Keratinocyte (primary cell): ENCODE measurements at regions not wholly inside any gene's neighbourhood (a gene's known extent, or its start where the extent isn't known, plus 50 kb on each side); places are given as distances from the start of the nearest gene placed in this dataset.

Source experiments
- DNase-seq: peaks from one replicate; pipeline ENCODE4 v3.0.0-alpha.2; 2011; ENCODE audit warnings: low read depth, missing footprints, low spot score
- FAIRE-seq: peaks from 2 replicates; lab custom pipeline; 2011; peaks lifted over from hg19 to GRCh38; lab: Jason Lieb, UNC
- H2AFZ ChIP-seq: 2 replicates; pipeline ENCODE4 v1.6.0; 2012; ENCODE audit warnings: low read length, control low read depth, inconsistent platforms; ENCODE audit not compliant: control insufficient read depth
- H3K27ac ChIP-seq: 2 replicates; pipeline ENCODE4 v1.5.1; 2011; ENCODE audit warnings: low read length; ENCODE audit not compliant: control insufficient read depth, insufficient read depth
- H3K27me3 ChIP-seq: 3 replicates; pipeline ENCODE4 v1.6.0; 2011; ENCODE audit warnings: low read length; ENCODE audit not compliant: control insufficient read depth, insufficient read depth; ENCODE audit errors: extremely low read depth
- H3K36me3 ChIP-seq, 2 experiments: 2 replicates in 1 of 2; 3 replicates in 1 of 2; pipeline ENCODE4 v1.5.1; 2011; ENCODE audit warnings: low read length in 2 of 2, mild to moderate bottlenecking in 1 of 2; ENCODE audit not compliant: control insufficient read depth in 2 of 2, insufficient read depth in 2 of 2; ENCODE audit errors: extremely low read depth in 1 of 2
- H3K4me1 ChIP-seq: 3 replicates; pipeline ENCODE4 v1.5.1; 2011; ENCODE audit warnings: low read length; ENCODE audit not compliant: control insufficient read depth, insufficient read depth; ENCODE audit errors: extremely low read depth
- H3K4me2 ChIP-seq: 3 replicates; pipeline ENCODE4 v1.6.0; 2011; ENCODE audit warnings: low read depth, low read length; ENCODE audit not compliant: control insufficient read depth, insufficient read depth; ENCODE audit errors: extremely low read depth
- H3K4me3 ChIP-seq, 3 experiments: fragments of 200-600 bp in 1 of 3; sonication (generic) in 1 of 3; 2 replicates in 2 of 3; 3 replicates in 1 of 3; pipeline ENCODE4 v1.5.1; 2011 to 2016; ENCODE audit warnings: low read length in 3 of 3, mild to moderate bottlenecking in 3 of 3, control low read depth in 2 of 3, inconsistent platforms in 1 of 3, low read depth in 1 of 3, mixed read lengths in 1 of 3, mixed run types in 1 of 3, moderate library complexity in 1 of 3; ENCODE audit not compliant: control insufficient read depth in 2 of 3, insufficient read depth in 2 of 3; ENCODE audit errors: extremely low read depth in 1 of 3
- H3K79me2 ChIP-seq: 2 replicates; pipeline ENCODE4 v1.6.0; 2012; ENCODE audit warnings: low read length; ENCODE audit not compliant: control insufficient read depth, insufficient read depth
- H3K9ac ChIP-seq: 3 replicates; pipeline ENCODE4 v1.6.0; 2011; ENCODE audit warnings: low read length; ENCODE audit not compliant: control insufficient read depth, insufficient read depth; ENCODE audit errors: extremely low read depth
- H3K9me1 ChIP-seq: 3 replicates; pipeline ENCODE4 v1.6.0; 2011; ENCODE audit warnings: low read length; ENCODE audit not compliant: control insufficient read depth, insufficient read depth; ENCODE audit errors: extremely low read depth
- H3K9me3 ChIP-seq: 2 replicates; pipeline ENCODE4 v1.5.1; 2012; ENCODE audit warnings: low read depth, low read length; ENCODE audit not compliant: control insufficient read depth
- H4K20me1 ChIP-seq: 3 replicates; pipeline ENCODE4 v1.6.0; 2011; ENCODE audit warnings: low read length; ENCODE audit not compliant: control insufficient read depth, insufficient read depth; ENCODE audit errors: extremely low read depth
- EZH2 ChIP-seq: IDR thresholded peaks from one replicate; pipeline ENCODE4 v1.6.1; 2012; ENCODE audit warnings: inconsistent platforms, mild to moderate bottlenecking, low read length, moderate library complexity
- dilution Hi-C: fragments of 300-500 bp; cut with MboI; formaldehyde crosslinking; loops from one replicate; pipeline ENCODE4 v1.7.0; 2020; ENCODE audit warnings: low sequenced_read_pairs; ENCODE audit not compliant: extremely low pct_ligation_motif_present
- TF ChIP-seq, protein P1 (sequence below), 3 experiments: IDR thresholded peaks in 1 of 3; conservative IDR thresholded peaks in 1 of 3; optimal IDR thresholded peaks in 1 of 3; 2 replicates in 2 of 3; 3 replicates in 1 of 3; pipeline versions ENCODE3 to v1.5.1; 2011; ENCODE audit warnings: low read length in 3 of 3, mild to moderate bottlenecking in 3 of 3, moderate library complexity in 2 of 3, control low read depth in 1 of 3, inconsistent platforms in 1 of 3; ENCODE audit not compliant: insufficient read depth in 2 of 3; ENCODE audit errors: extremely low read depth in 1 of 3

DNA sequence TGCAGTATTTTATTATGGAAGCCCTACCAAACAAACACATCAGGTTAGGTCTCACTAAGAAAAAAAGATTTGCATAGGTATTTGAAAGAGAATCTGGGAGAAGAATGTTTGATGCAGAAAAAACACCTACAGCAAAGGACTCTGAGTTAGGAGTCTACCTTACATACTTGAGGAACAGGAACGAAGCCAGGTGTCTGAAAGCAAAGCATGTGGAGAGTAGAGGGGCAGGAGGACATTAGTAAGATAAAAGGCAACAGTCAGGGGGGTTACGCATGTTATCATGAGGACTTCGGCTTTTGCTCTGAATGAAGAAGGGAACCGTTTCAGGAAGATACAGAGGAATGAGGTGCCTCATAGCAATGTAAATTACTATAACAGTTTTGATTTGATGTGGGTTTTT, 87.9 kb upstream of the PTER start:
- FAIRE-seq: no peak
- H4K20me1 ChIP-seq: no peaks in the 10 kb centered on the region

DNA sequence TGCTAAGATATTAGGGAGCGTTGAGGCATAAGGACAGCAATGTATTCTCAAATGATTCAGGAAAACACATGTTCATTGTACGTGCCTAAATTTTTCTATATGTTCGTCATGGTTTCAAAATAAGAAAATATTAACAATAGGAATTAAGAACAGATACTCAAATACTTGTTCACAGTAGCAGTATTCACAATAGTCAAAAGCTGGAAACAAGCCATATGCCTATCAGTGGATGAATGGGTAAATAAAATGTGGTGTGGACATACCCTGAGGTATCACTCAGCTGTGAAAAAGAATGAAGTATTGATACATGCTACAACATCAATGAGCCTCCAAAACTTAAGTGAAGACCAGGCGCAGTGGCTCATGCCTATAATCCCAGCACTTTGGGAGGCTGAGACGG, 84.7 kb upstream of the PTER start:
- no peak overlapping the region for H2AFZ ChIP-seq
- no peaks in the 10 kb centered on the region for H3K9me3 ChIP-seq
- no peak overlapping the region for H3K27ac ChIP-seq
- no peak for DNase-seq
- H3K4me1 ChIP-seq: no peaks in the 10 kb centered on the region
- H3K4me3 ChIP-seq: no peak overlapping the region
- H3K9me1 ChIP-seq: no peaks in the 10 kb centered on the region
- dilution Hi-C loops: no loop called here
- no peaks in the 10 kb centered on the region for H3K36me3 ChIP-seq
- TF ChIP-seq, protein P1, sequence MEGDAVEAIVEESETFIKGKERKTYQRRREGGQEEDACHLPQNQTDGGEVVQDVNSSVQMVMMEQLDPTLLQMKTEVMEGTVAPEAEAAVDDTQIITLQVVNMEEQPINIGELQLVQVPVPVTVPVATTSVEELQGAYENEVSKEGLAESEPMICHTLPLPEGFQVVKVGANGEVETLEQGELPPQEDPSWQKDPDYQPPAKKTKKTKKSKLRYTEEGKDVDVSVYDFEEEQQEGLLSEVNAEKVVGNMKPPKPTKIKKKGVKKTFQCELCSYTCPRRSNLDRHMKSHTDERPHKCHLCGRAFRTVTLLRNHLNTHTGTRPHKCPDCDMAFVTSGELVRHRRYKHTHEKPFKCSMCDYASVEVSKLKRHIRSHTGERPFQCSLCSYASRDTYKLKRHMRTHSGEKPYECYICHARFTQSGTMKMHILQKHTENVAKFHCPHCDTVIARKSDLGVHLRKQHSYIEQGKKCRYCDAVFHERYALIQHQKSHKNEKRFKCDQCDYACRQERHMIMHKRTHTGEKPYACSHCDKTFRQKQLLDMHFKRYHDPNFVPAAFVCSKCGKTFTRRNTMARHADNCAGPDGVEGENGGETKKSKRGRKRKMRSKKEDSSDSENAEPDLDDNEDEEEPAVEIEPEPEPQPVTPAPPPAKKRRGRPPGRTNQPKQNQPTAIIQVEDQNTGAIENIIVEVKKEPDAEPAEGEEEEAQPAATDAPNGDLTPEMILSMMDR (optimal IDR thresholded peaks at IDR 0.05 in 1 of 3, IDR thresholded peaks at IDR 0.05 in 1 of 3, conservative IDR thresholded peaks at IDR 0.05 in 1 of 3; ENCODE audit: extremely low read depth in 1 of 3, insufficient read depth in 2 of 3, low read length in 3 of 3): no peak
- no peak for TF ChIP-seq EZH2
- FAIRE-seq: no peak
- H3K79me2 ChIP-seq: no peaks in the 10 kb centered on the region
- H3K9ac ChIP-seq: no peak overlapping the region
- no peaks in the 10 kb centered on the region for H3K27me3 ChIP-seq
- no peaks in the 10 kb centered on the region for H4K20me1 ChIP-seq
- no peak overlapping the region for H3K4me2 ChIP-seq

More for the DNA sequence above, 87.9 kb upstream of the PTER start:
- Histone ChIP-seq H3K4me2 (no peak overlapping the region), H3K9ac (no peak overlapping the region), H3K9me3 (no peaks in the 10 kb centered on the region), H3K36me3 (no peaks in the 10 kb centered on the region), H3K27ac (no peak overlapping the region), H3K79me2 (no peaks in the 10 kb centered on the region), H3K9me1 (no peaks in the 10 kb centered on the region), H3K4me3 (no peak overlapping the region), H2AFZ (no peak overlapping the region), H3K27me3 (no peaks in the 10 kb centered on the region), H3K4me1 (no peaks in the 10 kb centered on the region)
- TF ChIP-seq, protein P1 (optimal IDR thresholded peaks at IDR 0.05 in 1 of 3, IDR thresholded peaks at IDR 0.05 in 1 of 3, conservative IDR thresholded peaks at IDR 0.05 in 1 of 3; ENCODE audit: extremely low read depth in 1 of 3, insufficient read depth in 2 of 3, low read length in 3 of 3): no peak
- no peak for TF ChIP-seq EZH2
- dilution Hi-C loops: no loop called here
- DNase-seq: no peak
